Retina (tissue), 1 donor: ENCODE measurements at regions not wholly inside any gene's neighbourhood (a gene's known extent, or its start where the extent isn't known, plus 50 kb on each side); places are given as distances from the start of the nearest gene placed in this dataset.
A peak's percentile ranks its signal among the peaks of the same experiment; 100 is the strongest.

Experiments used
- DNase-seq: peaks from one replicate; pipeline ENCODE4 v3.0.0-alpha.2; 2016

DNA sequence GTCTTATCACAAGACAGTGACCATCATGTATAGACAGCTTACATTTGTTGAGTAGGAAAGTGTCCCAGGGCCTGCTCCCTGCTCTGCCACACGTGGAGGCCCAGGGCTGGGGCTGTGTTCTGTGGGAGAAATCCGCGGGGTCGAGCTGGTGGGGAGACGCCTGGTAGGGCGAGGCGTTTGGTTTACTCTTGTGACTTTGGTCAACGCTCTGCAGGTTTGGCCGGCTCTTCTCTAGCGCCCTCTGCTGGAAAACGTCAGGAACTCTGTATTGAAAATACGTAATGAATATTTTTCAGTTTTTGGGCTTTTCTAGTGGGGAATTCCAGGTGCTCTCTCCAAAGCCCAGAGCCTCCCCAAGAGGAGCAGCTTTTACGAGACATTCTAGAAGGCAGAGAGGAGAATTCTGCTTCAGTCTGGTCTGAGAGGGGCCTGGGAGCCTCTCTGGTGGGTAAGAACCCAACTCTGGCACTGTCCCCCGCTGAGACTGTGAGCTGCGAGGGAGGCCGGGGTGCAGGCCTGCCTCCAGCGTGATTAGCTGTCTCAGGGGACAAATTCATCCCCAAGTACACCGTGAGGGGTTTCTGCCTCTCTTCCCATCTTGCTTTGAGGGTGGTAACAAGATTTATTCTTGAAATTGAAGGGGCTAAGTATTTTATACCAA lies 112.6 kb upstream of the RALGAPA2 start:
- peak; percentile 72 for DNase-seq

DNA sequence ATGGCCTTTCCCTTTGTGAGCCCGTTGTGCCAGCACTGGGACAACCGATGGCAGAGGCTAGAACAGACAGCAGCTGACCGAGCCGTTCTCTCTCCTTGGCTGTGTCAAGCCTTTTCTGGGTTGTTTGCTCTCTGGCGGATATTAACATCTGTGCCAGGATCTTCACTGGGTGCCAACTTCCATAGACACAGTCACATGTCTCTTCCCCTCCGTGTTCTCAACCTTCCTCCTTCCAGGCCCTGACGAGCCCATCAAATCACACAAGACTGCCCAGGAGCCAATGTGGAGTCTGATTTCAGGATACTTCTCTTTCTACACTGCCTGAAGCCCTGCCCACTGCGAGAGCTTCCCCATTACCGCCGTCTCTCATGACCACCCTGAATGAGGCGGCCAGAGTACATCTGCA lies 111.0 kb upstream of the RALGAPA2 start:
- no peak for DNase-seq

DNA sequence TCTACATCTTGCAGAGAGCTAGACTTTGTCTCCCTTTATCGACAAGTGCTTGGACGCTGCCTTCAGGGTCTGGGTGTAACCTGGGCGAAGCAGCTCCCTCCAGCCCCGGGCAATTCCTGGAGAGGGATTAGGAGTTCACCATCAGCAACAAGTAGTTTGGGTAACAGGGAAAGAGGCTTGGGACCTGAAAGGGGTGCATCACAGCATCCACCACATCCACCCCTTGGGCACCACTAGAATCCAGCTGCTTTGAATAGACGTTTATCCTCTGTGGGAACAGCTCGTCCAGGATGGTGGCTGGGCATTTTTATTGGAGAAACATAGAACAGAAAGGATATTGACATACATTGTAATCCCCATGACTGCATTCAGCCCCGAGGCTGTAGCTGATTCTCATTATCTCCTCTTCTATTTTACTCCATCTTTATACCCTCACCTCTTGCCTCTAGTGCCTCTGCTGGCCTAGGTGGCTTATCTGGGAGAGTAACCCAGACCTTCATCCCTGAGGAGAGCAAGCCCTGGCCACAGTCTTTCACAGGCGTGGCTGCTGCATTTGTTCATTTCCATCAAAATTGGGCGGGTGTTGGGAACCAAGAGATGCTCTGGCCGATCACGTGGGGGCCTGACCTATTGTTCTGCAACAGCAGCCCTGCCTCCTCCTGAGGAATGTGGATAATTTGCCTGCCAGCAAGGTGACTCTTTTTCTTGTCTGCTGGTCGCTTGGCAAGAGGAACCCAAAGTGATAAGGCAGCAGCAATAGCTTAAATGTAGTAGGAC lies 109.2 kb upstream of the RALGAPA2 start:
- DNase-seq, result peak; percentile 19

DNA sequence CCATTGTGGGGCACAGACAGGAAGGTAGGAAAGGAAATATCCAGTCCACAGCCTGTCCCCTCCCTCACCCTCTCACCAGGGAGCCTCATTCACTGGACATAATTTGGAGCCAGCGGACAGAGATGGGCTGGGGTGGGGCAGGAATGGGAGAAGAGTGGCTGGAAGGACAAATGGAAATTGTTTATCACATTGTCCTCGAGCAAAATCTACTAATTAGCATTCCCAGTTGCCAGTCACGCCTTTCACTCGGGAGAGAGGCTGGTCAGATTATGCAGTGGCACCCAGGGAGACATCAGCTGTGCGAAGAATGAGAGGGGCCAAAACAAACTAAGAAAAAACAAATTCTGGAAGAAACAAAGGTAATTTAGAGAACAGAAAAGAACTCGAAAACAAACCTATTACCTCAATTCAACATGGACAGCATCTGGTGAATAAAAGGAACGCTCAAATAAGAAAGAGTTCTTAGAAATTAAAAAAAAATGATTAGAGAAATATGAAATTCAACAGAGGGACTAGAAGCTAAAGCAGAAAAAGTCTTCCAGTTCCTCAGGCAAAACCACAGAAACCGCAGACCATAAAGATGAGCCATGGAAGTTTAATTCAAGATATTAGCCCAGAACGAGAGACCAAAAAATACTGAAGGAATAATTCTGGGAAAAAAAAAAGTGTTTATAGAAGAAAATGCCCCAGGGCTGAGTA lies 108.5 kb upstream of the RALGAPA2 start:
- DNase-seq, result peak; percentile 34

DNA sequence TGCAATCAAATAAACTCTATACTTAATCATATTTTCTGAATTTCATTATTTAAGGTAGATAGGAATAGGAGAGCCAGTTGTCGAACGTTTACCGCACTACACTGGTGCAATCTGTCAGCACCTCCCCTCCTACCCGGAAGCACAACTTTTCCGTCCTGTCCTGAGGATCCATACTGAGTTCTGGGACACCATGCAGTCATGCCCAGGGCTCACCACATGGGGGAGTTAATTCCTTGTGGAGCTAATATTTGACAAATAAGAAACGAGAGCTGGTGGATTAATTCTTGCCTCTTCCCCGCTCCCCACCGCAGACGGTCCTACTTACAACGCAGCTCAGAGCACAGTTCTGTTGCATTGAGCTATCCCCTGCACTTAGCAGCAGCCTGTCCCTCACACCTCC lies 107.7 kb upstream of the RALGAPA2 start:
- DNase-seq, result peak; percentile 49

DNA sequence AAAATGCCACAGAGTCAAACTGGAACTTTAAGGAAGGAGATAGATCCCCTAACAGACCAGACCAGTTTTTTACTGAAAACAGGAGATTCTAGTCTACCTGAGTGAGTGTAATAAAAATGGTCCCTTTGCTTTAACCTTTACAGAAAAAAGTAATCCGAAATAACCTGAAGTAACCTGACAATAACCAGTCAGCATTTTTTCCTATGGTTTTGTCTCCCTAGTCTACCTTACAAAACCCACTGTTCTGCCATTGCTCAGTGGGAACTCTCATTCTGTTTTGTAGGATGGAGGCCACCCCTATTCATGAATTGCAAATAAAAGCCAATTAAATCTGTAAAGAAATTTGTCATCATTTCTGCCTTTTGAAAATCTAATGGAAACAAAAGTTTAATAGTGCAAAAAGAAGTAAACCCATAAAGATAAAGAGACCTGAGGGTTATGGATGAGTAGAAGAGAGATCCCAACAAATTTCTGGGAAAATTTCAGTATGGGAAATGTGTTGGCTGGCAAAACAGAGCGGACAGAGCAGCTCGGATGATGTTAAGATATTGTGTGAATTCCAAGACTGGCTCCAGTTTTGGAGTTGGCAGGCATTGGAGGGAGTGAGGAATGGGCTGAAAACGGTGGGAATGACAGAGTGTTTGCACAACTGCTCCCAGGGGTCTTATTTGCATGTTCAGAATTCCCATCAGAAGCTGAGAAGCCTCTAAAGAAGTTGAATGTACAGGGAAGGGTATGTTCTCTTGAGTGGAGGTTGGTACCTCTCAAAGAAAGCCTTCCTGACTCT lies 104.7 kb upstream of the RALGAPA2 start:
- no peak for DNase-seq

DNA sequence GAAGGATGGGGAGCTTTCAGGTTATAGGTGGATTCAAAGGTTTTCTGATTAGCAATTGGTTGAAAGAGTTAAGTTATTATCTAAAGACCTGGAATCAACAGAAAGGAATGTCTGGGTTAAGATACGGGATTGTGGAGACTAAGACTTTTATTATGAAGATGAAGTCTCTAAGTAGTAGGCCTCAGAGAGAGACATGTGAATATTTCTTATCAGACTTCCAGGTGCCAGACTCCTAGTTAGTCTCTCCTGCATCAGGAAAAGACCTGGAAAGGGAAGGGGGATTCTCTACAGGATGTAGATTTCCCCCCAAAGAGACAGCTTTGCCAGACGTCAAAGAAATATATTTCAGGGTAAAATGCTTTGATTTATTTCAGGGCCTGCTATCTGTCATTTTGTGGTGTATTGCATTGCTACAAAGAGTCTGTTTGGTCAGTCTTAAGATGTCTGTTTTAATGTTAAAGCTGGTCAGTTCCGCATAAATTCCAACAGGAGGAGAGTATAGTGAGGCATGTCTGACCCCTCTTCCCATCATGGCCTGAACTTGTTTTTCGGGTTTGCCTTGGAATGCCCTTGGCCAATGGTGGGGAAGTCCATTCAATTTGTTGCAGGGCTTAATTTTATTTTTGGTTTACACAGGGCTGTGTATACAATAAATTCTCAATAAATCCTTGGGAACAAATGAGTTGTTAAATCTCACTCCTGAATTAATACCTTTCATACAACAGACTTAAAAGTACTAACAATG lies 103.4 kb upstream of the RALGAPA2 start:
- DNase-seq, result no peak

DNA sequence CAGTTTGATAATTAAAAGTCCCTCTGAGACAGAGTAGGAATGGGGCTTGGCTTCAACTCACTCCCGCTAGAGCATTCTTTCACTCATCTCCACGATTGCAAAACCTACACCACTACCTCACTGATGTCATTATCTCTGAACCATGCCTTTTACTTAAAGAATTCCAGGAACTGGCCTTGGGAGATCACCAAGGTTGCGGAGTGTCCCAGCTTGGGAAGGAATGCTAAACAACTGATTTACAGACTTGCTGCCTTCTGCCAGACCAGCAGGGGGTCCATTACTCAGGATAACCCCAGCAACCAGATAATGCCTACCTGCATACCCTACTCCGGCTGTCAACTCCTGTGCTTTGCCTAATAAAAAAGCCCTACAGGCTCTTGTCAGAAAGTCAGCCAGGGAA lies 102.2 kb upstream of the RALGAPA2 start:
- no peak for DNase-seq

DNA sequence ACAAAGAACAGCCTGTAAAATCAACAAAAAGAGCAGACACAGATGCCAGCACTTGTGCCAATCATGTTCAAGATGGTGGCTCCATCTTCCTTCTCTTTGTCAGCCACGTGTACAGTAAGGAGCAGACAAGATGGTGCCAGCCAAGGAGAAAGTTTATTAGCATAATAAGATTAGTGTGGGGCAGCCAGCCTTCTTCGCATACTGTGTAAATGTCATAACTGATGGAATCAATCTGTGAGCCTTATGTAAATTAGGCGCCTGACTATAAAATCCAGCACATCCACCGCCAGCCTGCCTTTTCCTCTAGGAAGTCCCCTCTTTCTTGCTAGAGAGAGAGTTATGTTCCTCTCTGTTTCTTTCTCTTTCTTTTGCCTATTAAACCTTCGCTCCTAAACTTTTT lies 99.7 kb upstream of the RALGAPA2 start:
- no peak for DNase-seq

DNA sequence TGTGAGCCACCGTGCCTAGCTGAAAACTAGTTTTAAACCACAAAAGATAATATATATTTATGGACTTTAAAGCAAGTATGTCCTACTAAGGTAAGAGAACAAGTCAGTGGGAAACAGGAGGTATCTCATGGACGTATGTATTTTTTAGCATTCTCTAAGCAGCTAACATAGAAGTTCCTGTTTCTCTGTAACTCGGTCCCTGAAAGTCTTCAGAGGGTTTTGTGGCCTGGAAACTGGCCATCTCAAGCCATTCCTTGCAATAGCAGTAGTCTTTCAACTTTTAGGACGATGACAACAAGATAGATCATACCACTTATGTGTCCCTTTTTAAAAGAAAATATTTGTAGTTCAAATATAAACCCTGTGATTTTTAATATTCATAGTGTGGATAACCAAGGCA lies 95.6 kb upstream of the RALGAPA2 start:
- no peak for DNase-seq

DNA sequence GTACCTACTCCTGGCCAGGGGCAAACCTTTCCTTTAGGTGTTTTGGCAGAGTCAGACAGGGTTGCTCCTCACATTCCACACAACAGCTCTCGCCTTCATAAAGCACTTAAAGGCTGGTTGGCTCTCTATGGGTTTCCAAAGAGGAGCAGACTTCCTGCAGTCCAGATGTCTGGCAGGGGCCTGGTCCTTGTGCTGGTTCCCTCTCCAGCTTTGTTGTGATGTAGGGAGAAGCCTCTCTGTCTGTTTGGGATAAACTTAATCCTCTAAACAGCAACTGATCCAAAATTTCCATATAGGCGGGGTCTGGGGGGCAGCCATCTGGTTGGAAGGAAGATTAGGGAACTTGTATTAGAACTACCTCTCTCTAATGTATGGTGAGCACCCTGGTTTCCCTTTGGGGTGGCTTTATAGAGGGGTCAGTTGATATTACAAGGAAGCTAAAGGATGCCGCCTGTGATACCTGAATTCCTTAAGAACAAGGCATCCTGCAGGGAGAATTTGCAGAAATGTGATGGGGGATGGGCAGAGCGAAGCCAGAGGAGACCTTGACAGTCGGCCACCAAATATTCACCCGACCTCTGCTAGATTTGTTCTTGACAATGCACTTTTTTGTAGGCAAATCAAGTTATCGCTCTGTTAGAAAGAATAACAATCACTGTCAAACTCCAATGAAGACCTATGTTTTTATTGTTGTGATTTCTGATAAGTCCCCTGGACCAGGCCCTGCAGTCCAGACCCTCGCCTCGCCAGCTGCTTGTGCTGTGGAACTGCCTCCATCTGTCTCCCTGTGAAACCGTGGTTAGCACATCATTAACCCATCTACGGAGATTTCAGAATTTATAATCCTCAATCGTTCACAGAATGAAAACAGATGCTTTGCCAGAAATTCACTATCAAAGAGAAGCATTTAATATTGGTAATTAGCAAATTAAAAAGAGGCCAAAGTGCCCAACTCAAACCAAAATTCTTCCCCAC lies 94.0 kb upstream of the RALGAPA2 start:
- DNase-seq, result no peak

DNA sequence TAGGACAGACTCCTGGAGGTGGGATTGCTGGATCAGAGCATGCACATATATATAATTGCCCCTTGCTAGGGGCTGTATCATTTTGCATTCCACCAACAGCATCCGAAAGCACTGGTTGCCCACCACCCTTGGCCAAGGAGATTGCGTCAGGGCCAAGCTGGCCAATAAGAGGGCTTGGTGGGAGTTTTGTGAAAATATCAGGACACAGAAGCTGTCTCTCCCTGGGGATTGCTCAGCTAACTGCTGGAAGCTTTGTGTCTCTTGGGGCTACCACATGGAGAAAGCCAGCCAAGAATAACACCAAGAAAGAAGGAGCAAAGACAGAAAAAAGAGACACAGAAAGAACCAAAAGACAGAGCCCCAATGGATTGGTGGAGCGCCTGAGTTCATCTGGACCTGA lies 90.6 kb upstream of the RALGAPA2 start:
- no peak for DNase-seq

DNA sequence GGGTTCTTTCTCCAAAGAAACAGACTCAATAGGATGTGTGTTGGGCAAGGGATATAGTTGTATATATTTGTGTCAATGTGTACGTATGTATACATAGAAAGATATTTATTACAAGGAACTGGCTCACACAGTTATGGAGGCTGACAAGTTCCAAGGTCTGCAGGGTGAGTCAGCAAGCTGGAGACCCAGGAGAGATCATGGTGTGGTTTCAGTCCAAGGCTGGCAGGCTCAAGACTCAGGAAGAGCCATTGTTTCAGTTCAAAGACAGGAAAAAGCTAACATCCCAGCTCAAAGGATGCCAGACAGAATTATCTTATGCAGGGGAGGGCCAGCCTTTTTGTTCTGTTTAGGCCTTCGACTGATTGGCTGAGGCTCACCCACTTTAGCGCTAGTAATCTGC lies 89.9 kb upstream of the RALGAPA2 start:
- DNase-seq, result no peak

DNA sequence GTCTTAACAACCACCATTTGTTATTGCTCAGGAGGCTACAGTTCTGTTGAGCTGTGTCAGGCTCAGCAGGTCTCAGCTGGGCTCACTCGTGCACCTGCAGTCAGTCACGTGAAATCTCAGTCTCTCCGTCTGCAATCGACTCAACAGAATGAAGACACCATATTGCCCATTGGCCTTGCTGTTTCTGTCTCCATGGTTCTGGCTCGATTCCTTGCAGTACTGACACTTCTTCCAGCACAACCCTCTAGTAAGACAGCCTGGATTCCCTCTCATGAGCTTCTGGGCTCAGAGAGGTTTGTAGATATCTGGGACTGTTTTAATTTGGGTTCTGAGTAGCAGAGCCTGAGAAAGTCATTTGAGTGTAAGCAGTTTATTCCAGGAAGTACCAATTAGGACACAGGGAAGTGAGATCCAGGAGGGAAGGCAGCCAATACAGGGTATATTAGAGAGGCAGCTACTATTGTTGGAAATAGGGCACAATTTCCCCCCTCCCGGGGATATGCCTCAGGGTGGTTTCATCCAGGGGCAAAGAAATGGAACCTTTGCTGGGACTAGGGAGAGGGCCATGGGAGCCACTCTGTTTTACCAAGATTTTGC lies 87.4 kb upstream of the RALGAPA2 start:
- no peak for DNase-seq

DNA sequence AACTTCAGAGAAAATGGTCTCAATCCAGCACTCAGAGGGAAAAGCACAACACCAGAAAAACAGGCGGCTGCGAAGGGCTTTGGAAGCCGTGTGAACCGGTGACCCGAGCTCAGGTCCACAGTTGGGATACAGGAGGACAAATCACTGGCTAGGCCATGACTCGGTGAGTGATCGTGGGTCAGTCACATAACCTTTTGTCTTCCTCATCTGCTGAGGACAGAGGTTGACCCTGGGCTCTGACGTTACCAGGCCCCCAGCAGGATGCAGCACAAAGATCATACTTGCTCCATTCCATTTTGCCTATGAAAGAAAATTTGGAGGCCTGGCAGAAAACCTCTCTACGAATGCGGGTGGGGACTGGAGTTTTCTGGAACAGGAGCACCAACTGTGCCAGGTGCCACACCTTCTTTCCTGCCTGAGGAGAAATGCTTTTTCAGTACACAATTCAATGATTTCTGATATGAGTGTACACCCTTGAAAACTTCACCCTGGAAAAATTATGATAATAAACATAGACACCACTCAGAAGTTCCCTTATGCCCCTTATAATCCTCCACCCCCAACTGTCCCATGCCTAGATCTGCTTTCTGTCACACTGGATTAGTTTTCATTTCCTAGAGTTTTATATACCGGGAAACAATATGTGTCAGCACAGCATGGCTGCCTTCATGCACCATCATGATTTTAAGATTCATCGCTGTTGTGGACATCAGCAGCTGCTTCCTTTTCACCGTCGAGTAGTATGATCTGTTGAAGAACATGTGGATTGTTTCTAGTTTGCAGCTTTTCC lies 85.3 kb upstream of the RALGAPA2 start:
- no peak for DNase-seq

DNA sequence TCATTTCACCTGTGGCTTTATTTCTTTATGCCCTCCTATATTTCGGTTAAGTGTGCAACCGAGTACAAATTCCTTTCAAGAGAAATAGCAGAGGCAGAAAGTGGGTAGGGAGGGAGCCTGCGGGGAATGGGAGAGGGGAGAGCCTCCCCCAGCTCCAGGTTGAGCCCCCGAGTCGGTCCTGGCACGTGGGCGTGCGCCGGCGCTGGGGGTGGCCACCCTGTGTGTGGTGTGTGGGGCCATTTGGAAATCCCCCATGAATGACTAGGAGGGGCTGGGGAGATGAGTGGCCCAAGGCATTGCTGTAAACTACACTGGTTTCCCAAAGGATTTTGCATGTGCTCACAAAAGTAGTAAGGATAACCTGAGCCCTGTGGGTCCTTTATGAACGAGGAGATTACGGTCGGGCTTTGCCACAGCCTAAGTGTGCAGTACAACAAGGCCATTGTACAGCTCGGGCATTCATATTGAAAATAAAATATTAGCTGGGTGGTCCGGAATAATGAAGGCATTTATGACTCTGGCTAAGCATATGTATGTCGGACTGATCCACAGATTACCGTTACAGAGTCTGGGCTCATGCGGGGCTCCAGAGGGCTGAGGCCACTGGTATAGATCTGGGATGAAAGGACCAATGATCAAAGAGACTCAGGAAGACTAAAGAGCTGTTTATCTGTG lies 84.5 kb upstream of the RALGAPA2 start:
- no peak for DNase-seq

DNA sequence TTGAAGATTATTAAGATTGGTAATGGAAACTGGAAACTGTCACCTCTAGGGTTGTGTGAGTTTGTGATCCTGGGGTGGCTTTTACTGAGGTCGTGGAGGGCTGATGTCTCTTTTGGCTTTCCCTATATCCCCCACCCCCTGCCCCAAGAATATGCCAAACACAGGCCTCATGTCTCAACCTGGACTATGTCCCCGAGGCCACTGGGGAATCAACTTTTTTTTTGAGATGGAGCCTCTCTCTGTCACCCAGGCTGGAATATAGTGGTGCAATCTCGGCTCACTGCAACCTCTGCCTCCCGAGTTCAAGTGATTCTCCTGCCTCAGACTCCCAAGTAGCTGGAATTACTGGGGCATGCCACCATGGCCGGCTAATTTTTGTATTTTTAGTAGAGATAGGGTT lies 83.3 kb upstream of the RALGAPA2 start:
- DNase-seq, result no peak

DNA sequence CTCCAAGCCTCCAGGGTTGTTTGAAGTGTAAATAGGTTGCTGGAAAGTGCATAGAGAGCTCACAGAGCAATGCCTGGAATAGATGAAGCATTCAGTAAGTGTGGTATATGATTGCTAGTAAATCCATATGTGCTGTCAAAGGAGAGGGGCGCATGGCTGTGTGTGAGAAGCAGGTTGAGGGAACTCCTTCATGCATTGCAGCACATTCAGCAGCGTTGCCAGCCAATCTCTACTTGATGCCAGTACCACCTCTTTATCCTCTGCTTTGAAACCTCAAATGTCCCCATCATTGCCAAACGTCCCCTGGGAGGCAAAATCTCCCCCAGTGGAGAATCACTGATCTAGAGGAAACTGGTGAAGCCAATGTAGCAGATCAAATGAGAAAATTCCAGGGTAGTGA lies 82.7 kb upstream of the RALGAPA2 start:
- no peak for DNase-seq

DNA sequence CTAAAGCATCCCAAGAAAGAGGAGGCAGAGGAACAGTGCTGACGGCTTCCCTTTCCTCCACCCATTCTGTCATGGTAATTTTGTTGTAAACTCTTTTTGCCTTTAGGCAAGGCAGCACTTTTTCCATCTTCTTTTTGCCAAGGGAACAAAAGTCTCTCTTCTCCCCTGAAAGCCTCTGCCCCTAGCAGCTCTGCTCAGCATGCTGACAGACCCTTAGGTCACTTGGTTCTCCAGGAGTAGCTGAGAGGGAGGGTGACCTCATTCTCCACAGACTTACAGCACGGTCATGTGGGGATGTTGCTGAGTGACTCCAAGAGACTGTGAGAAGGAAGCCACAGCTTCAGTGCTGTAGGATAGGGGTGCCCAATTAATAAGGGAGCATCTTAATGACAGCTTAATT lies 81.1 kb upstream of the RALGAPA2 start:
- no peak for DNase-seq
